H7 (cell line): ENCODE measurements at regions not wholly inside any gene's neighbourhood (a gene's known extent, or its start where the extent isn't known, plus 50 kb on each side); places are given as distances from the start of the nearest gene placed in this dataset.
A peak's percentile ranks its signal among the peaks of the same experiment; 100 is the strongest.
"Not testable (repeated sequence)": the region's sequence is repeated elsewhere in the genome, so short reads cannot be mapped to it uniquely, and the experiment has no call there.

Experiments used
- DNase-seq: peaks from one replicate; pipeline ENCODE4 v3.0.0; 2012
- H3K27me3 ChIP-seq: 2 replicates; pipeline ENCODE4 v1.6.0; 2011; ENCODE audit warnings: mild to moderate bottlenecking, low read length; ENCODE audit not compliant: control insufficient read depth, insufficient read depth
- H3K36me3 ChIP-seq: replicated peaks from 2 replicates; pipeline ENCODE4 v1.5.1; 2011; ENCODE audit warnings: low read length; ENCODE audit not compliant: control insufficient read depth, insufficient read depth
- H3K4me3 ChIP-seq: 2 replicates; pipeline ENCODE4 v1.5.1; 2011; ENCODE audit warnings: low read depth, mild to moderate bottlenecking, control low read depth, low read length, moderate library complexity; ENCODE audit not compliant: insufficient read depth

GRCh38 chr10:7108141-7108540, 302.7 kb downstream of the SFMBT2 start:
- Histone ChIP-seq H3K27me3 (no peaks in the 10 kb centered on the region), H3K36me3 (no peaks in the 10 kb centered on the region), H3K4me3 (no peak overlapping the region)
- no peak for DNase-seq

GRCh38 chr10:7107285-7107684, 303.5 kb downstream of the SFMBT2 start:
- Histone ChIP-seq H3K36me3 (no peaks in the 10 kb centered on the region), H3K27me3 (no peaks in the 10 kb centered on the region), H3K4me3 (no peak overlapping the region)
- no peak for DNase-seq

- not testable (repeated sequence) for DNase-seq, H3K27me3 ChIP-seq
Observed at GRCh38 chr10:7104379-7104778, 306.5 kb downstream of the SFMBT2 start.

GRCh38 chr10:7102557-7103349, 308.1 kb downstream of the SFMBT2 start:
- Histone ChIP-seq H3K4me3 (no peak overlapping the region), H3K27me3 (no peaks in the 10 kb centered on the region), H3K36me3 (no peaks in the 10 kb centered on the region)
- DNase-seq, result no peak

More at GRCh38 chr10:7104379-7104778, 306.5 kb downstream of the SFMBT2 start:
- not testable (repeated sequence) for H3K36me3 ChIP-seq, H3K4me3 ChIP-seq

- DNase-seq, result no peak
- H3K36me3 ChIP-seq, result no peaks in the 10 kb centered on the region
- H3K4me3 ChIP-seq, result no peak overlapping the region
- H3K27me3 ChIP-seq, result no peaks in the 10 kb centered on the region
Observed at GRCh38 chr10:7102084-7102483, 308.8 kb downstream of the SFMBT2 start.

- no peaks in the 10 kb centered on the region for H3K36me3 ChIP-seq
- no peaks in the 10 kb centered on the region for H3K27me3 ChIP-seq
- no peak for DNase-seq
- H3K4me3 ChIP-seq, result no peak overlapping the region
Observed at GRCh38 chr10:7101451-7101850, 309.4 kb downstream of the SFMBT2 start.

- no peak for DNase-seq
- no peaks in the 10 kb centered on the region for H3K36me3 ChIP-seq
- H3K4me3 ChIP-seq, result no peak overlapping the region
- H3K27me3 ChIP-seq, result no peaks in the 10 kb centered on the region
Observed at GRCh38 chr10:7100032-7100702, 310.7 kb downstream of the SFMBT2 start.

GRCh38 chr10:7098160-7098762, 312.6 kb downstream of the SFMBT2 start:
- H3K36me3 ChIP-seq, result no peaks in the 10 kb centered on the region
- no peak overlapping the region for H3K4me3 ChIP-seq
- no peaks in the 10 kb centered on the region for H3K27me3 ChIP-seq
- DNase-seq, result no peak

- no peak for DNase-seq
- Histone ChIP-seq H3K36me3 (no peaks in the 10 kb centered on the region), H3K4me3 (no peak overlapping the region), H3K27me3 (no peaks in the 10 kb centered on the region)
Observed at GRCh38 chr10:7094781-7095180, 316.1 kb downstream of the SFMBT2 start.

GRCh38 chr10:7093368-7093767, 317.5 kb downstream of the SFMBT2 start:
- Histone ChIP-seq H3K36me3 (no peaks in the 10 kb centered on the region), H3K4me3 (no peak overlapping the region), H3K27me3 (no peaks in the 10 kb centered on the region)
- no peak for DNase-seq

- no peak overlapping the region for H3K4me3 ChIP-seq
- DNase-seq, result no peak
- H3K36me3 ChIP-seq, result no peaks in the 10 kb centered on the region
- no peaks in the 10 kb centered on the region for H3K27me3 ChIP-seq
Observed at GRCh38 chr10:7092603-7093002, 318.2 kb downstream of the SFMBT2 start.

- no peaks in the 10 kb centered on the region for H3K27me3 ChIP-seq
- H3K4me3 ChIP-seq, result no peak overlapping the region
- H3K36me3 ChIP-seq, result no peaks in the 10 kb centered on the region
- no peak for DNase-seq
Observed at GRCh38 chr10:7090529-7090928, 320.3 kb downstream of the SFMBT2 start.

GRCh38 chr10:7085913-7086589, 324.8 kb downstream of the SFMBT2 start:
- Histone ChIP-seq H3K36me3 (no peaks in the 10 kb centered on the region), H3K4me3 (no peak overlapping the region), H3K27me3 (no peaks in the 10 kb centered on the region)
- peak; percentile 56 for DNase-seq

GRCh38 chr10:7085147-7085912, 325.5 kb downstream of the SFMBT2 start:
- Histone ChIP-seq H3K27me3 (no peaks in the 10 kb centered on the region), H3K36me3 (no peaks in the 10 kb centered on the region), H3K4me3 (no peak overlapping the region)
- DNase-seq, result no peak
